HG03097 (cell line): ENCODE measurements at regions not wholly inside any gene's neighbourhood (a gene's known extent, or its start where the extent isn't known, plus 50 kb on each side); places are given as distances from the start of the nearest gene placed in this dataset.

ENCODE experiments used
- ATAC-seq: cut with Tn5 transposase; IDR thresholded peaks from one replicate; pipeline ENCODE4 v1.9.1; 2021; ENCODE audit not compliant: unreplicated experiment, low FRiP score

GRCh38 chr1:114234408-114235124, 80.9 kb upstream of the SYT6 start:
- ATAC-seq: no peak

GRCh38 chr1:114232691-114233090, 79.0 kb upstream of the SYT6 start:
- ATAC-seq: no peak

GRCh38 chr1:114231301-114231700, 77.6 kb upstream of the SYT6 start:
- no peak for ATAC-seq

GRCh38 chr1:114229368-114229767, 75.7 kb upstream of the SYT6 start:
- ATAC-seq: no peak

- no peak for ATAC-seq
These were observed 73.4 kb upstream of the SYT6 start for GRCh38 chr1:114227059-114227458.

GRCh38 chr1:114224196-114224907, 70.7 kb upstream of the SYT6 start:
- no peak for ATAC-seq

GRCh38 chr1:114222920-114223319, 69.3 kb upstream of the SYT6 start:
- no peak for ATAC-seq

- ATAC-seq: no peak
These were observed 65.7 kb upstream of the SYT6 start for GRCh38 chr1:114219172-114219868.

GRCh38 chr1:114218361-114219171, 64.9 kb upstream of the SYT6 start:
- ATAC-seq: no peak

- no peak for ATAC-seq
These were observed 62.9 kb upstream of the SYT6 start for GRCh38 chr1:114216431-114217173.

- ATAC-seq: no peak
These were observed 61.8 kb upstream of the SYT6 start for GRCh38 chr1:114215436-114215835.

- ATAC-seq: no peak
These were observed 60.3 kb upstream of the SYT6 start for GRCh38 chr1:114214016-114214415.

- ATAC-seq: no peak
These were observed 56.3 kb upstream of the SYT6 start for GRCh38 chr1:114209971-114210370.

- no peak for ATAC-seq
These were observed 55.0 kb upstream of the SYT6 start for GRCh38 chr1:114208714-114209113.

GRCh38 chr1:114208106-114208505, 54.4 kb upstream of the SYT6 start:
- ATAC-seq: no peak

GRCh38 chr1:114207635-114208034, 54.0 kb upstream of the SYT6 start:
- ATAC-seq: no peak

- ATAC-seq: no peak
These were observed 52.7 kb upstream of the SYT6 start for GRCh38 chr1:114206392-114206791.

- no peak for ATAC-seq
These were observed 50.0 kb upstream of the SYT6 start for GRCh38 chr1:114203595-114204128.
